Adrenal gland (tissue), 5 donors: ENCODE measurements at regions not wholly inside any gene's neighbourhood (a gene's known extent, or its start where the extent isn't known, plus 50 kb on each side); places are given as distances from the start of the nearest gene placed in this dataset.

Experiments used
- CTCF ChIP-seq, 6 experiments: fragments of 450-650 bp in 4 of 6; fragments of 200-600 bp in 2 of 6; sonication (generic) in 1 of 6; IDR thresholded peaks; 1 replicate in 5 of 6; 2 replicates in 1 of 6; pipeline versions ENCODE4 v1.5.1 to v1.8.0; 2016 to 2021; ENCODE audit warnings: antibody characterized with exemption in 6 of 6, mild to moderate bottlenecking in 2 of 6, moderate library complexity in 1 of 6
- POLR2A ChIP-seq, 2 donors: fragments of 450-650 bp; IDR thresholded peaks; one replicate each; pipeline ENCODE4 v1.6.1; 2017; ENCODE audit warnings: antibody characterized with exemption in 2 of 2, mild to moderate bottlenecking in 2 of 2, moderate library complexity in 1 of 2
- donor health status: DM: no; HTN: no; CAD: no.

DNA sequence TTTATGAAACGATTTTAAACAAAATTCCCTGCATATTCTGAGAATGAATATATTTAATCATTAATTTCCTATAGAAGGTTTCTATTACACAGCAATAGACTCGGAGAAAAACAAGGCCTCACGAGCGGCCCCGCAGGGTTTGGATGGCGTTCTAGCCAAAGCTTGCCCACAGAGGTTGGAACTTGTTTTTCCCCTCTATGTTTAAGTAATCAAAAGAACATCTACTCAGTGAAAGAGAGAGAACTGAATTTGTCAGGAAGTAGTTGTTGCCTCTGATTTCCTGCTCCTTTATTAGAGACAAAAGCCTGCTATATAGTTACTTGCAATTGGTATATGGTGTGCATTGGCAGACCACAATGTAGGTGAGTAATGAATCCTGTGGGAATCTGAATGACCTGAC, 82.1 kb upstream of the HEY2 start:
- no peak for TF ChIP-seq CTCF (IDR thresholded peaks at IDR 0.05)
- no peak for TF ChIP-seq POLR2A (IDR thresholded peaks at IDR 0.05)
